ENCODE measurements at regions not wholly inside any gene's neighbourhood (a gene's known extent, or its start where the extent isn't known, plus 50 kb on each side); places are given as distances from the start of the nearest gene placed in this dataset.

- no peaks in the 10 kb centered on the region for H3K4me1 Mint-ChIP-seq
- no peaks in the 10 kb centered on the region for H3K36me3 Mint-ChIP-seq
- H3K9me3 Mint-ChIP-seq = peaks cover 0 to 1% (median 0%) of the 10 kb centered on the region in 3 donors
- H3K4me3 Mint-ChIP-seq = no peak overlapping the region
- no peak overlapping the region for H3K27ac Mint-ChIP-seq
- peaks cover 1% of the 10 kb centered on the region for H3K27me3 Mint-ChIP-seq
Measured at GRCh38 chr6:98601716-98602115, 232.7 kb upstream of the POU3F2 start.

- Mint-ChIP-seq H3K4me3 (no peak overlapping the region), H3K9me3 (peaks cover 0 to 1% (median 0%) of the 10 kb centered on the region in 3 donors), H3K4me1 (no peaks in the 10 kb centered on the region), H3K27ac (no peak overlapping the region), H3K27me3 (peaks cover 1% of the 10 kb centered on the region), H3K36me3 (no peaks in the 10 kb centered on the region)
Measured at GRCh38 chr6:98605705-98606104, 228.7 kb upstream of the POU3F2 start.

GRCh38 chr6:98627129-98627775 is 207.1 kb upstream of the POU3F2 start:
- no peaks in the 10 kb centered on the region for H3K36me3 Mint-ChIP-seq
- H3K27me3 Mint-ChIP-seq = no peaks in the 10 kb centered on the region
- no peak overlapping the region for H3K4me3 Mint-ChIP-seq
- H3K9me3 Mint-ChIP-seq = peaks cover 0 to 9% (median 6%) of the 10 kb centered on the region in 3 donors
- no peaks in the 10 kb centered on the region for H3K4me1 Mint-ChIP-seq
- H3K27ac Mint-ChIP-seq = no peak overlapping the region

- Mint-ChIP-seq H3K36me3 (no peaks in the 10 kb centered on the region), H3K4me1 (peaks cover 0 to 2% (median 0%) of the 10 kb centered on the region in 3 donors), H3K9me3 (peaks cover 0 to 3% (median 0%) of the 10 kb centered on the region in 3 donors), H3K4me3 (no peak overlapping the region), H3K27ac (no peak overlapping the region), H3K27me3 (no peaks in the 10 kb centered on the region)
Measured at GRCh38 chr6:98633886-98634285, 200.5 kb upstream of the POU3F2 start.

- Mint-ChIP-seq H3K36me3 (no peaks in the 10 kb centered on the region), H3K9me3 (peaks cover 0 to 3% (median 0%) of the 10 kb centered on the region in 3 donors), H3K4me3 (no peak overlapping the region), H3K4me1 (peaks cover 0 to 2% (median 0%) of the 10 kb centered on the region in 3 donors), H3K27ac (no peak overlapping the region), H3K27me3 (no peaks in the 10 kb centered on the region)
Measured at GRCh38 chr6:98634569-98634968, 199.8 kb upstream of the POU3F2 start.

- H3K4me1 Mint-ChIP-seq = peaks cover 0 to 2% (median 0%) of the 10 kb centered on the region in 3 donors
- H3K4me3 Mint-ChIP-seq = no peak overlapping the region
- H3K36me3 Mint-ChIP-seq = no peaks in the 10 kb centered on the region
- no peaks in the 10 kb centered on the region for H3K27me3 Mint-ChIP-seq
- H3K27ac Mint-ChIP-seq = no peak overlapping the region
- H3K9me3 Mint-ChIP-seq = peaks cover 0 to 3% (median 0%) of the 10 kb centered on the region in 3 donors
Measured at GRCh38 chr6:98635191-98635590, 199.2 kb upstream of the POU3F2 start.

- Mint-ChIP-seq H3K27ac (no peak overlapping the region), H3K4me1 (peaks cover 0 to 2% (median 0%) of the 10 kb centered on the region in 3 donors), H3K4me3 (no peak overlapping the region), H3K36me3 (no peaks in the 10 kb centered on the region), H3K9me3 (no peaks in the 10 kb centered on the region), H3K27me3 (no peaks in the 10 kb centered on the region)
Measured at GRCh38 chr6:98636941-98637340, 197.4 kb upstream of the POU3F2 start.

GRCh38 chr6:98639089-98639635 is 195.2 kb upstream of the POU3F2 start:
- no peaks in the 10 kb centered on the region for H3K9me3 Mint-ChIP-seq
- H3K4me1 Mint-ChIP-seq = no peaks in the 10 kb centered on the region
- no peaks in the 10 kb centered on the region for H3K27me3 Mint-ChIP-seq
- no peaks in the 10 kb centered on the region for H3K36me3 Mint-ChIP-seq
- no peak overlapping the region for H3K4me3 Mint-ChIP-seq
- H3K27ac Mint-ChIP-seq = no peak overlapping the region

- H3K9me3 Mint-ChIP-seq = no peaks in the 10 kb centered on the region
- H3K27me3 Mint-ChIP-seq = no peaks in the 10 kb centered on the region
- no peak overlapping the region for H3K27ac Mint-ChIP-seq
- H3K4me3 Mint-ChIP-seq = no peak overlapping the region
- no peaks in the 10 kb centered on the region for H3K4me1 Mint-ChIP-seq
- no peaks in the 10 kb centered on the region for H3K36me3 Mint-ChIP-seq
Measured at GRCh38 chr6:98640366-98640765, 194.0 kb upstream of the POU3F2 start.

- Mint-ChIP-seq H3K4me3 (no peak overlapping the region), H3K27me3 (no peaks in the 10 kb centered on the region), H3K36me3 (peaks cover 2% of the 10 kb centered on the region), H3K27ac (no peak overlapping the region), H3K4me1 (no peaks in the 10 kb centered on the region), H3K9me3 (no peaks in the 10 kb centered on the region)
Measured at GRCh38 chr6:98641949-98642719, 192.2 kb upstream of the POU3F2 start.

- H3K4me1 Mint-ChIP-seq = no peaks in the 10 kb centered on the region
- no peak overlapping the region for H3K27ac Mint-ChIP-seq
- H3K27me3 Mint-ChIP-seq = no peaks in the 10 kb centered on the region
- no peaks in the 10 kb centered on the region for H3K9me3 Mint-ChIP-seq
- H3K4me3 Mint-ChIP-seq = no peak overlapping the region
- H3K36me3 Mint-ChIP-seq = peaks cover 3% of the 10 kb centered on the region
Measured at GRCh38 chr6:98644063-98644462, 190.3 kb upstream of the POU3F2 start.

- Mint-ChIP-seq H3K4me1 (no peaks in the 10 kb centered on the region), H3K36me3 (peaks cover 3% of the 10 kb centered on the region), H3K4me3 (peak overlapping the region in 1 of 4 donors; percentile 30), H3K9me3 (no peaks in the 10 kb centered on the region), H3K27ac (no peak overlapping the region), H3K27me3 (no peaks in the 10 kb centered on the region)
Measured at GRCh38 chr6:98648211-98648914, 186.0 kb upstream of the POU3F2 start.

GRCh38 chr6:98650941-98651340 is 183.4 kb upstream of the POU3F2 start:
- H3K36me3 Mint-ChIP-seq = peaks cover 3% of the 10 kb centered on the region
- no peaks in the 10 kb centered on the region for H3K27me3 Mint-ChIP-seq
- no peaks in the 10 kb centered on the region for H3K4me1 Mint-ChIP-seq
- H3K9me3 Mint-ChIP-seq = no peaks in the 10 kb centered on the region
- H3K4me3 Mint-ChIP-seq = no peak overlapping the region
- H3K27ac Mint-ChIP-seq = no peak overlapping the region

GRCh38 chr6:98653179-98653578 is 181.2 kb upstream of the POU3F2 start:
- peaks cover 1% of the 10 kb centered on the region for H3K36me3 Mint-ChIP-seq
- H3K27ac Mint-ChIP-seq = peak overlapping the region in 1 of 3 donors; percentile 5
- no peaks in the 10 kb centered on the region for H3K27me3 Mint-ChIP-seq
- peaks cover 0 to under 1% (median 0%) of the 10 kb centered on the region in 3 donors for H3K9me3 Mint-ChIP-seq
- H3K4me1 Mint-ChIP-seq = no peaks in the 10 kb centered on the region
- no peak overlapping the region for H3K4me3 Mint-ChIP-seq

- H3K27me3 Mint-ChIP-seq = no peaks in the 10 kb centered on the region
- H3K9me3 Mint-ChIP-seq = peaks cover 0 to 9% (median 2%) of the 10 kb centered on the region in 3 donors
- no peaks in the 10 kb centered on the region for H3K36me3 Mint-ChIP-seq
- no peaks in the 10 kb centered on the region for H3K4me1 Mint-ChIP-seq
- no peak overlapping the region for H3K4me3 Mint-ChIP-seq
- H3K27ac Mint-ChIP-seq = no peak overlapping the region
Measured at GRCh38 chr6:98657764-98658163, 176.6 kb upstream of the POU3F2 start.
